ENCODE measurements at regions not wholly inside any gene's neighbourhood (a gene's known extent, or its start where the extent isn't known, plus 50 kb on each side); places are given as distances from the start of the nearest gene placed in this dataset.

- TF ChIP-seq CTCF (IDR thresholded peaks at IDR 0.05) = no peak
- TF ChIP-seq EZH2phosphoT487 (IDR thresholded peaks at IDR 0.05) = no peak
Observed at GRCh38 chr15:70469182-70469581, 294.2 kb downstream of the UACA start.
